ENCODE measurements at regions not wholly inside any gene's neighbourhood (a gene's known extent, or its start where the extent isn't known, plus 50 kb on each side); places are given as distances from the start of the nearest gene placed in this dataset.

GRCh38 chr4:129429581-129430320, 333.8 kb downstream of the C4orf33 start:
- no peak for DNase-seq

GRCh38 chr4:129437347-129437746, 341.4 kb downstream of the C4orf33 start:
- DNase-seq = no peak

GRCh38 chr4:129438456-129438981, 342.6 kb downstream of the C4orf33 start:
- DNase-seq = no peak

GRCh38 chr4:129446074-129446473, 350.1 kb downstream of the C4orf33 start:
- DNase-seq = no peak

- no peak for DNase-seq
These were observed 357.7 kb downstream of the C4orf33 start for GRCh38 chr4:129453524-129454200.

GRCh38 chr4:129455482-129455881, 359.5 kb downstream of the C4orf33 start:
- no peak for DNase-seq

- DNase-seq = no peak
These were observed 372.7 kb downstream of the C4orf33 start for GRCh38 chr4:129468624-129469023.

GRCh38 chr4:129474698-129475097, 378.7 kb downstream of the C4orf33 start:
- DNase-seq = no peak

GRCh38 chr4:129481107-129481506, 385.2 kb downstream of the C4orf33 start:
- no peak for DNase-seq

GRCh38 chr4:129488427-129488826, 392.5 kb downstream of the C4orf33 start:
- DNase-seq = no peak

- DNase-seq = no peak
These were observed 394.6 kb downstream of the C4orf33 start for GRCh38 chr4:129490516-129490915.

GRCh38 chr4:129498626-129499025, 402.7 kb downstream of the C4orf33 start:
- no peak for DNase-seq

- no peak for DNase-seq
These were observed 418.9 kb downstream of the C4orf33 start for GRCh38 chr4:129514852-129515251.

GRCh38 chr4:129515356-129515755, 419.4 kb downstream of the C4orf33 start:
- no peak for DNase-seq

GRCh38 chr4:129526812-129527211, 430.9 kb downstream of the C4orf33 start:
- DNase-seq = no peak

GRCh38 chr4:129531253-129531652, 435.3 kb downstream of the C4orf33 start:
- DNase-seq = no peak

GRCh38 chr4:129532573-129532972, 436.6 kb downstream of the C4orf33 start:
- DNase-seq = no peak

- DNase-seq = no peak
These were observed 447.3 kb downstream of the C4orf33 start for GRCh38 chr4:129543299-129543698.

- DNase-seq = no peak
These were observed 449.8 kb downstream of the C4orf33 start for GRCh38 chr4:129545599-129546278.

GRCh38 chr4:129546531-129546930, 450.6 kb downstream of the C4orf33 start:
- DNase-seq = no peak

GRCh38 chr4:129550281-129550785, 454.4 kb downstream of the C4orf33 start:
- no peak for DNase-seq

- no peak for DNase-seq
These were observed 465.3 kb downstream of the C4orf33 start for GRCh38 chr4:129561280-129561679.

- DNase-seq = no peak
These were observed 466.1 kb downstream of the C4orf33 start for GRCh38 chr4:129561886-129562671.

All from NCI-H226 (cell line).